ENCODE measurements at regions not wholly inside any gene's neighbourhood (a gene's known extent, or its start where the extent isn't known, plus 50 kb on each side); places are given as distances from the start of the nearest gene placed in this dataset.

GRCh38 chr9:82404196-82404870 lies 415.8 kb downstream of the SPATA31D1 start:
- BruUV-seq (replicated peaks), result no TSS peak
- Histone ChIP-seq H3K79me2 (ENCODE audit: insufficient read depth, low read length) (no peaks in the 10 kb centered on the region), H3K9ac (ENCODE audit: low read length) (no peak overlapping the region), H3K9me3 (ENCODE audit: control insufficient read depth in 1 of 2, insufficient read depth in 1 of 2, low read depth in 1 of 2, low read length in 2 of 2) (no peaks in the 10 kb centered on the region; a peak in 1 of 4 replicates), H3K4me1 (ENCODE audit: control insufficient read depth in 1 of 2, insufficient read depth in 2 of 2, low read length in 2 of 2) (no peaks in the 10 kb centered on the region), H4K20me1 (ENCODE audit: insufficient read depth) (no peaks in the 10 kb centered on the region), H2AFZ (ENCODE audit: low read depth, low read length, poor library complexity, severe bottlenecking) (no peak overlapping the region), H3K27ac (ENCODE audit: low read depth, low read length) (no peak overlapping the region), H3K4me3 (replicated peaks in 1 of 2; ENCODE audit: low read depth in 1 of 2, low read length in 2 of 2) (no peak overlapping the region), H3K36me3 (ENCODE audit: control insufficient read depth in 1 of 2, insufficient read depth in 2 of 2, low read length in 2 of 2) (no peaks in the 10 kb centered on the region), H3K9me2 (ENCODE audit: insufficient read depth) (no peaks in the 10 kb centered on the region), H3K4me2 (ENCODE audit: low read length) (no peak overlapping the region), H3K27me3 (ENCODE audit: insufficient read depth, low read length) (no peaks in the 10 kb centered on the region)
- ChIA-PET POLR2A (no interaction called here), RAD21 (ENCODE audit: low non-redundant PET in 1 of 2, low total read pairs in 2 of 2, uncharacterized antibody in 2 of 2, unreplicated experiment in 2 of 2) (no interaction called here), CTCF (no interaction called here)
- no peak for DNase-seq (ENCODE audit: low read depth, low spot score)
- no peak for ATAC-seq
- TF ChIP-seq, protein P1, sequence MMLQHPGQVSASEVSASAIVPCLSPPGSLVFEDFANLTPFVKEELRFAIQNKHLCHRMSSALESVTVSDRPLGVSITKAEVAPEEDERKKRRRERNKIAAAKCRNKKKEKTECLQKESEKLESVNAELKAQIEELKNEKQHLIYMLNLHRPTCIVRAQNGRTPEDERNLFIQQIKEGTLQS (IDR thresholded peaks at IDR 0.05), result no peak
- TF ChIP-seq SRF (IDR thresholded peaks at IDR 0.05; ENCODE audit: low read depth) (no peak), EZH2 (IDR thresholded peaks at IDR 0.05) (no peak), SP1 (IDR thresholded peaks at IDR 0.05; ENCODE audit: low read depth) (no peak), CBX3 (IDR thresholded peaks at IDR 0.05; ENCODE audit: low read depth) (no peak), REST (IDR thresholded peaks at IDR 0.05; ENCODE audit: low read depth) (no peak), ZNF274 (IDR thresholded peaks at IDR 0.05; ENCODE audit: low read depth, low read length) (no peak), FOSL1 (IDR thresholded peaks at IDR 0.05; ENCODE audit: low read depth) (no peak)
- intact Hi-C loops (cut with micrococcal nuclease), result no loop called here
